Naive B cell (primary cell): ENCODE measurements at regions not wholly inside any gene's neighbourhood (a gene's known extent, or its start where the extent isn't known, plus 50 kb on each side); places are given as distances from the start of the nearest gene placed in this dataset.
"Not testable (repeated sequence)": the region's sequence is repeated elsewhere in the genome, so short reads cannot be mapped to it uniquely, and the experiment has no call there.

ENCODE experiments used
- ATAC-seq, 2 donors: fragments of 150-1000 bp; cut with Tn5 transposase; 2 replicates each; pipeline ENCODE4 v1.10.0; 2021; ENCODE audit warnings: low read depth in 2 of 2, mild to moderate bottlenecking in 2 of 2, moderate library complexity in 2 of 2
- DNase-seq: peaks from one replicate; pipeline ENCODE4 v3.0.0; 2022
- H3K27ac Mint-ChIP-seq, 6 donors: one replicate each; pipeline ENCODE4 v1.8.0; 2020 to 2022; ENCODE audit warnings: mild to moderate bottlenecking in 6 of 6, mixed read lengths in 6 of 6, moderate library complexity in 5 of 6, inconsistent platforms in 2 of 6
- H3K27me3 Mint-ChIP-seq, 3 donors: one replicate each; pipeline ENCODE4 v1.8.0; 2021 to 2022; ENCODE audit warnings: mixed read lengths in 3 of 3, mild to moderate bottlenecking in 1 of 3
- H3K36me3 Mint-ChIP-seq, 2 donors: one replicate each; pipeline ENCODE4 v1.8.0; 2020 to 2022; ENCODE audit warnings: mixed read lengths in 2 of 2, inconsistent platforms in 1 of 2, mild to moderate bottlenecking in 1 of 2
- H3K4me1 Mint-ChIP-seq, 3 donors: one replicate each; pipeline ENCODE4 v1.8.0; 2020 to 2022; ENCODE audit warnings: mixed read lengths in 3 of 3, inconsistent platforms in 1 of 3, mild to moderate bottlenecking in 1 of 3, moderate library complexity in 1 of 3
- H3K4me3 Mint-ChIP-seq, 8 donors: one replicate each; pipeline ENCODE4 v1.8.0; 2020 to 2022; ENCODE audit warnings: mild to moderate bottlenecking in 8 of 8, mixed read lengths in 8 of 8, moderate library complexity in 8 of 8, inconsistent platforms in 2 of 8
- H3K9me3 Mint-ChIP-seq, 7 donors: one replicate each; pipeline ENCODE4 v1.8.0; 2020 to 2022; ENCODE audit warnings: mixed read lengths in 7 of 7, mild to moderate bottlenecking in 5 of 7, inconsistent platforms in 2 of 7, moderate library complexity in 1 of 7

GRCh38 chr5:61215996-61216395 lies 53.7 kb upstream of the SMIM15 start:
- peaks cover 0 to 3% (median 0%) of the 10 kb centered on the region in 3 donors for H3K4me1 Mint-ChIP-seq
- H3K9me3 Mint-ChIP-seq, result peaks cover 0 to 9% (median 2%) of the 10 kb centered on the region in 7 donors
- no peaks in the 10 kb centered on the region for H3K36me3 Mint-ChIP-seq
- peaks cover 0 to 8% (median 0%) of the 10 kb centered on the region in 3 donors for H3K27me3 Mint-ChIP-seq
- DNase-seq, result no peak
- H3K4me3 Mint-ChIP-seq, result no peak overlapping the region
- H3K27ac Mint-ChIP-seq, result no peak overlapping the region
- no peak for ATAC-seq

GRCh38 chr5:61216741-61217140 lies 54.5 kb upstream of the SMIM15 start:
- Mint-ChIP-seq H3K9me3 (peaks cover 0 to 9% (median 3%) of the 10 kb centered on the region in 7 donors), H3K27ac (no peak overlapping the region), H3K4me3 (no peak overlapping the region), H3K27me3 (peaks cover 0 to 8% (median 0%) of the 10 kb centered on the region in 3 donors), H3K4me1 (peaks cover 0 to 3% (median 0%) of the 10 kb centered on the region in 3 donors), H3K36me3 (no peaks in the 10 kb centered on the region)
- DNase-seq, result no peak
- ATAC-seq, result no peak

- ATAC-seq (no peak), DNase-seq (no peak)
- Mint-ChIP-seq H3K9me3 (peaks cover 0 to 10% (median 4%) of the 10 kb centered on the region in 7 donors), H3K27ac (no peak overlapping the region), H3K27me3 (peaks cover 0 to 8% (median 0%) of the 10 kb centered on the region in 3 donors), H3K4me3 (no peak overlapping the region), H3K4me1 (peaks cover 0 to 3% (median 0%) of the 10 kb centered on the region in 3 donors), H3K36me3 (no peaks in the 10 kb centered on the region)
Measured at GRCh38 chr5:61217214-61217613, 54.9 kb upstream of the SMIM15 start.

GRCh38 chr5:61228229-61228628 lies 66.0 kb upstream of the SMIM15 start:
- Mint-ChIP-seq H3K27me3 (peaks cover 0 to 9% (median 6%) of the 10 kb centered on the region in 3 donors), H3K4me3 (no peak overlapping the region), H3K27ac (no peak overlapping the region), H3K4me1 (peaks cover 0 to 3% (median 2%) of the 10 kb centered on the region in 3 donors), H3K36me3 (no peaks in the 10 kb centered on the region), H3K9me3 (peaks cover 0 to 5% (median 0%) of the 10 kb centered on the region in 7 donors)
- ATAC-seq (no peak), DNase-seq (no peak)

- DNase-seq (no peak), ATAC-seq (no peak)
- Mint-ChIP-seq H3K4me1 (peaks cover 0 to 3% (median 2%) of the 10 kb centered on the region in 3 donors), H3K27me3 (peaks cover 0 to 9% (median 6%) of the 10 kb centered on the region in 3 donors), H3K36me3 (no peaks in the 10 kb centered on the region), H3K9me3 (peaks cover 0 to 5% (median 0%) of the 10 kb centered on the region in 7 donors), H3K4me3 (no peak overlapping the region), H3K27ac (peak overlapping the region in 1 of 6 donors; percentile 55)
Measured at GRCh38 chr5:61228691-61229280, 66.5 kb upstream of the SMIM15 start.

- H3K27me3 Mint-ChIP-seq, result peaks cover 0 to 9% (median 6%) of the 10 kb centered on the region in 3 donors
- H3K4me1 Mint-ChIP-seq, result peaks cover 0 to 3% (median 2%) of the 10 kb centered on the region in 3 donors
- H3K9me3 Mint-ChIP-seq, result peaks cover 0 to 5% (median 0%) of the 10 kb centered on the region in 7 donors
- no peaks in the 10 kb centered on the region for H3K36me3 Mint-ChIP-seq
- no peak overlapping the region for H3K4me3 Mint-ChIP-seq
- ATAC-seq, result no peak
- H3K27ac Mint-ChIP-seq, result peak overlapping the region in 1 of 6 donors; percentile 33
- no peak for DNase-seq
Measured at GRCh38 chr5:61229416-61229815, 67.1 kb upstream of the SMIM15 start.

- Mint-ChIP-seq H3K9me3 (peaks cover 0 to 5% (median 0%) of the 10 kb centered on the region in 7 donors), H3K27me3 (peaks cover 0 to 9% (median 6%) of the 10 kb centered on the region in 3 donors), H3K4me1 (peaks cover 0 to 3% (median 2%) of the 10 kb centered on the region in 3 donors), H3K36me3 (no peaks in the 10 kb centered on the region), H3K4me3 (no peak overlapping the region), H3K27ac (peak overlapping the region in 2 of 6 donors; percentile 8 to 67)
- DNase-seq, result no peak
- ATAC-seq, result no peak
Measured at GRCh38 chr5:61230492-61230891, 68.2 kb upstream of the SMIM15 start.

GRCh38 chr5:61231813-61232212 lies 69.5 kb upstream of the SMIM15 start:
- Mint-ChIP-seq H3K4me1 (peaks cover 0 to 3% (median 2%) of the 10 kb centered on the region in 3 donors), H3K4me3 (no peak overlapping the region), H3K27me3 (peaks cover 0 to 9% (median 6%) of the 10 kb centered on the region in 3 donors), H3K27ac (no peak overlapping the region), H3K36me3 (no peaks in the 10 kb centered on the region), H3K9me3 (peaks cover 0 to 5% (median 0%) of the 10 kb centered on the region in 7 donors)
- no peak for DNase-seq
- ATAC-seq, result no peak

GRCh38 chr5:61232490-61233050 lies 70.3 kb upstream of the SMIM15 start:
- Mint-ChIP-seq H3K9me3 (peaks cover 0 to 6% (median under 1%) of the 10 kb centered on the region in 7 donors), H3K27ac (no peak overlapping the region), H3K27me3 (peaks cover 0 to 9% (median 6%) of the 10 kb centered on the region in 3 donors), H3K36me3 (no peaks in the 10 kb centered on the region), H3K4me3 (no peak overlapping the region), H3K4me1 (peaks cover 0 to 3% (median 2%) of the 10 kb centered on the region in 3 donors)
- DNase-seq, result no peak
- no peak for ATAC-seq

GRCh38 chr5:61234019-61234418 lies 71.8 kb upstream of the SMIM15 start:
- no peak overlapping the region for H3K27ac Mint-ChIP-seq
- H3K9me3 Mint-ChIP-seq, result peaks cover 4 to 15% (median 5%) of the 10 kb centered on the region in 7 donors
- peaks cover 0 to 7% of the 10 kb centered on the region in 2 donors for H3K36me3 Mint-ChIP-seq
- DNase-seq (no peak), ATAC-seq (no peak)
- H3K4me3 Mint-ChIP-seq, result no peak overlapping the region
- peaks cover 0 to 14% (median 9%) of the 10 kb centered on the region in 3 donors for H3K27me3 Mint-ChIP-seq
- peaks cover 0 to 3% (median 2%) of the 10 kb centered on the region in 3 donors for H3K4me1 Mint-ChIP-seq

GRCh38 chr5:61236715-61237114 lies 74.4 kb upstream of the SMIM15 start:
- not testable (repeated sequence) for DNase-seq, H3K4me1 Mint-ChIP-seq, H3K4me3 Mint-ChIP-seq, ATAC-seq
- Mint-ChIP-seq H3K27me3 (peaks cover 0 to 16% (median 8%) of the 10 kb centered on the region in 3 donors), H3K27ac (peak overlapping the region in 1 of 6 donors; percentile 49), H3K36me3 (peaks cover 0 to 15% of the 10 kb centered on the region in 2 donors), H3K9me3 (peaks cover 4 to 22% (median 9%) of the 10 kb centered on the region in 7 donors)

GRCh38 chr5:61245486-61245885 lies 83.2 kb upstream of the SMIM15 start:
- Mint-ChIP-seq H3K9me3 (peaks cover 3 to 32% (median 12%) of the 10 kb centered on the region in 7 donors), H3K27me3 (peaks cover 0 to 4% (median 0%) of the 10 kb centered on the region in 3 donors), H3K4me1 (no peaks in the 10 kb centered on the region), H3K4me3 (no peak overlapping the region), H3K36me3 (peaks cover 0 to 6% of the 10 kb centered on the region in 2 donors), H3K27ac (no peak overlapping the region)
- no peak for DNase-seq
- no peak for ATAC-seq

GRCh38 chr5:61245936-61246335 lies 83.7 kb upstream of the SMIM15 start:
- Mint-ChIP-seq H3K9me3 (peaks cover 3 to 34% (median 14%) of the 10 kb centered on the region in 7 donors), H3K27me3 (peaks cover 0 to 4% (median 0%) of the 10 kb centered on the region in 3 donors), H3K4me1 (peaks cover 0 to 3% (median 0%) of the 10 kb centered on the region in 3 donors), H3K27ac (no peak overlapping the region), H3K4me3 (no peak overlapping the region), H3K36me3 (peaks cover 0 to 6% of the 10 kb centered on the region in 2 donors)
- ATAC-seq, result no peak
- no peak for DNase-seq
